GM10266 (cell line): ENCODE measurements at regions not wholly inside any gene's neighbourhood (a gene's known extent, or its start where the extent isn't known, plus 50 kb on each side); places are given as distances from the start of the nearest gene placed in this dataset.

Experiments used
- DNase-seq: peaks from one replicate; pipeline ENCODE4 v3.0.0; 2012; ENCODE audit errors: extremely low spot score
- TF ChIP-seq, protein P1 (sequence below): IDR thresholded peaks from 2 replicates; pipeline ENCODE4 v1.5.1; 2012; ENCODE audit warnings: mild to moderate bottlenecking, low read depth; ENCODE audit not compliant: control insufficient read depth, insufficient read depth; ENCODE audit errors: missing control alignments

DNA sequence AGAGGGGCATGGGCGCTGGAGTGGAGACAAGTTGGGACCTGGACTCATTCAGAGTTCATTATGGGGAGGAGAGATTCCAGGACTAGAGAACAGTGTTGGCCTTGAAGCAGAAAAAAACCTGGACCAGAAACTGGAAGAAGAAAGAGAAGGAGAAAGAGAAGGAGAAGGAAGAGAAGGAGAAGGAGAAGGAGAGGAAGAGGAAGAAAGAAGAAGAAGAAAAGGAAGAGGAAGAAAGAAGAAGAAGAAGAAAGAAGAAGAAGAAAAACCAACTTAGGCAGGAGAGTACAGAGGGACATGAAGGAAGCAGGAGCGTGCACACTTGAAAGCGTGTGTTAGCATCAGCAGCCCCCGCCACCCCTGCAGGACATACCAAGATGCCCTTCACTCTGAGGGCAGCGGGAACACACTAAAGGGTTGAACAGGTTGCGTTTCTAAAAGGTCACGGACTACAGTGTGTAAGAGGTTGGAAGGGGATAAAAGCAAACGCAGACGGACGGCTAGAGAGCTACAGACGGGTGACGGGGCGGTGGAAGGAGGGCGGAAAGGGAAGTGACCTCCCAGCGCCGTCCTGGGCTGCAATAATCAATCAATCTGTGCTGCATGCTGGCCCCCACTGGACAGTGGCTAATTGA, 95.3 kb downstream of the SEC61G start:
- no peak for DNase-seq
- TF ChIP-seq, protein P1, sequence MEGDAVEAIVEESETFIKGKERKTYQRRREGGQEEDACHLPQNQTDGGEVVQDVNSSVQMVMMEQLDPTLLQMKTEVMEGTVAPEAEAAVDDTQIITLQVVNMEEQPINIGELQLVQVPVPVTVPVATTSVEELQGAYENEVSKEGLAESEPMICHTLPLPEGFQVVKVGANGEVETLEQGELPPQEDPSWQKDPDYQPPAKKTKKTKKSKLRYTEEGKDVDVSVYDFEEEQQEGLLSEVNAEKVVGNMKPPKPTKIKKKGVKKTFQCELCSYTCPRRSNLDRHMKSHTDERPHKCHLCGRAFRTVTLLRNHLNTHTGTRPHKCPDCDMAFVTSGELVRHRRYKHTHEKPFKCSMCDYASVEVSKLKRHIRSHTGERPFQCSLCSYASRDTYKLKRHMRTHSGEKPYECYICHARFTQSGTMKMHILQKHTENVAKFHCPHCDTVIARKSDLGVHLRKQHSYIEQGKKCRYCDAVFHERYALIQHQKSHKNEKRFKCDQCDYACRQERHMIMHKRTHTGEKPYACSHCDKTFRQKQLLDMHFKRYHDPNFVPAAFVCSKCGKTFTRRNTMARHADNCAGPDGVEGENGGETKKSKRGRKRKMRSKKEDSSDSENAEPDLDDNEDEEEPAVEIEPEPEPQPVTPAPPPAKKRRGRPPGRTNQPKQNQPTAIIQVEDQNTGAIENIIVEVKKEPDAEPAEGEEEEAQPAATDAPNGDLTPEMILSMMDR: no peak

DNA sequence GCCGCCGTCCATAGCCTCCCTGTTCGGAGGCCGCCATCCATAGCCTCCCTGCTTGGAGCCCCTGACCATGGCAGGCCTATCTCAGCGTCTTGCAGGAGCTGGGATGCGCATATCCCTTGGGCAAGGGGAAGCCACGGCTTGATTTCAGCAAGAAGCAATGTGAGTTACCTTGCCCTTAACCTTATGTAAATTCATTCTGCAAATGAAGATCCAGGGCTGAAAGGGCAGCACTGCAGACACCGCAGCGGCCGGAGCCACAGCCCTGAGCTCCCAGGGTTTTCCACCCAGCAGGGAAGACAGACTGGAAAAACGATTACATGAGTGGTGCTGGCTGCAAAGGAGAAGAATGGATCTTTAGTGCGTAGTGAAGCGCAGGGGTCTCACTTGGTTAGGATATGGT, 95.8 kb downstream of the SEC61G start:
- no peak for DNase-seq
- TF ChIP-seq, protein P1: no peak

DNA sequence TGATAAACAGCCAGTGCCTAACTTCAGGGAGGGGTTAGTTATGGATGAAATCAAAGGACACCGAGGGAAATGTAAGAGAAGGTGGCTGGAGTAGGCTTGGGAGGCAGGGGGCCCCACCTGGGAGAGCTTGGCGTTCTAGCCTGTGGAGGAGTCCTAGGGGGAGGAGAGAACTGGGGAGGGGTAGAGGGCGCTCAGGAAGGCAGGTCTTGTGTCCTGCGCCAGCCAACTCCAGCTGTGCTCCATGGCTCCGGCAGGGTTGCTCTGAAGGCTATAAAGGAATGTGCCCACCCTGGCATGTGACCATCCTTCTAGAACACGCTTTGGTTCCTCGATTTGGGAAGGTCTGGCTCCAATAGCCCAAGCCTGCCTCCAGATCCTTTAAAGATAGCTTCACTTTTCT, 96.3 kb downstream of the SEC61G start:
- TF ChIP-seq, protein P1: no peak
- no peak for DNase-seq

DNA sequence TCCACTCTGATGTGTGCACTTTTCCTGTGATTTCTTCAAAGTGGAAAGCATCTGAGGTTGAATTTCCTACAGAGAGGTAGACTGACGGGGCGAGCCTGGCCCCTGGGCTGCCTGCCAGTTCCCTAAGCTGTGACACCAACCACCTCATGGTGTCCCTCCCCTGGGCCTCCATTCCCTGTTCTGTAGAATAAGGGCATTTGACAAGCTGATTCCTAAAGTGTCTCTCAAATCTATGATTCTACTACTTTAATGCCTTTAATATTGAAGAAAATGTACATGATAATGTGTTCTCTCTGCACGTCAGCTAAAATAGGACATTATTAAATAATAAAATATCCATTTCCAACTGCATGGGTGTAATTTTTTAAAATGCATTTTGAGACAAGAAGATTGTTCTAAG, 105.1 kb downstream of the SEC61G start:
- TF ChIP-seq, protein P1: no peak
- DNase-seq: no peak

DNA sequence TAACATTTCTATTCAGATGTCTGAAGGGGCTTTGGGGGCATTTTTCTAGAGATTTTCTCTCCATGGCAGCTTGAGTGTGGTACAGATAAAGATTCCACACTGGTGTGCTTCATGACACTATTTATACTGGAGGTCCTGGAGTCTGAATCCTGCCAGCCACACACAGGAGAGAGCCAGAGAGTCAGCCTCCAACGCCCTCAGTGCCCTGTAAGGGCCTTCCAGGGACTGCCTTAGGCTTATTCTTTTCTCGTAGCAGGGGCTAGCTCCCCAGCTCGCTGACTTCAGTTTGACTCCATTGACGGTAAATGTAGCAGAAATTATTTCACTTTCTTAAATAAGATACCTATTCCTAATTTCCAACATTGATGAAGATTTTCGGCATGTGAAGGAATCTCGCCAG, 100.9 kb downstream of the VSTM2A start:
- DNase-seq: no peak

DNA sequence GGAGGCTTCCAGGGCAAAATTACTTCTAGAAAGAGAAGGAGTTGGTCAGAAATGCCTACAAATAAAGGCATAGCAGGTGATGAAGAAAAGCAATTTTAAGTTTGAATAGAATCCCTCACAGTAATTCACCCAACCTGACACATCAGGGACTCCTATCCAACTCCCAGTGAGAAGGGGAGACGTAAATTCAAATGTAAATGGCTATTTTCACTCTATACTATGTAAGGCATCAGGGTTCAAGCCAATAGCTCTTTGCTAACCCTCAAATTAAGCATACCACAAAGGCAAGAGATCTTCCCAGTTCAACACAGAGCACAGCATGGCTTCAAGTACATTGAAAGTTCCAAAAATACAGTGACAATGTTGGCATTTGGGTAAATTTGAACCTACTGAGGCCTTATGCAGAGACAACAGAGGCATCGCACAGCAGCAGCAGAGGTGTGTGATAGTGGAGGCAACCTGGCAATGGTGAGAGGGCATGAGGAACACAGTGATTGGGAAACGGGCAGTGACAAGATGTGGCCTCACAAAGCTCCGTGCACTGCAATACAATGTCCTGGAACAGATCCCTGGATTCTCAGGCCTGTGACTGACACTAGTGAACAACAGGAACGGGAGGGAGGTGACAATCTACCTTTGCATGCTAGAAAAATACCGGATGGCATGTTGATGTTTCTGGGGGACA, 95.7 kb downstream of the VSTM2A start:
- DNase-seq: no peak
- TF ChIP-seq, protein P1: no peak

More for the DNA sequence above, 100.9 kb downstream of the VSTM2A start:
- TF ChIP-seq, protein P1: no peak

DNA sequence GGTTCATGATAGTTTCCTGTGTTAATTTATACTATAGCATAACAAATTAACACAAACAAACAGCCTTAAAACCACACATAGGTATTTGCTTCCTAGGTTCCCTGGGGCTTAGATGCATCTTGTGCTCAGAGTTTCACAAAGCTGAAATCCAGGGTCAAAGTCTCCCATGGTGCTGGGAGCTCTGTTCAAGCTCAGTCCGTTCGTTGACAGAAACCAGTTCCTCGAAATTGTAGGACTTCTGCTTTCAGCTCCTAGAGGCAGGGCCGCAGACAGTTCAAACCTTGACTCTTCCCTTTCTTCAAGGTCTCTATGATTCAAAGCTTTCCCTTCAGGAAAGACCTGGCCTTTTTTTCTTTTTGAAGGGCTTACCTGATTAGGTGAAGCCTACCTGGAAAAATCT, 90.5 kb downstream of the VSTM2A start:
- TF ChIP-seq, protein P1: no peak
- DNase-seq: no peak
